Activated CD4-positive, alpha-beta T cell treated with anti-CD3 and anti-CD28 coated beads, Interleukin-2, amount 10 ng/mL, durations not matched to agents 7 days and 5 days (primary cell): ENCODE measurements at regions not wholly inside any gene's neighbourhood (a gene's known extent, or its start where the extent isn't known, plus 50 kb on each side); places are given as distances from the start of the nearest gene placed in this dataset.

Source experiments
- CTCF ChIA-PET: fragments of 350-600 bp; sonication (Branson Sonifier 250); formaldehyde crosslinking; loops from one replicate; lab custom pipeline; 2021; ENCODE audit warnings: antibody characterized with exemption; lab: Charles Lee
- POLR2A ChIA-PET: fragments of 350-600 bp; sonication (Branson Sonifier 250); formaldehyde crosslinking; loops from one replicate; lab custom pipeline; 2021; ENCODE audit warnings: antibody characterized with exemption; lab: Charles Lee
- DNase-seq: peaks from one replicate; pipeline ENCODE4 v3.0.0-alpha.2; 2020
- H3K27ac Mint-ChIP-seq: one replicate; pipeline ENCODE4 v1.8.0; 2021; ENCODE audit warnings: mild to moderate bottlenecking, moderate library complexity, mixed read lengths
- H3K27me3 Mint-ChIP-seq: one replicate; pipeline ENCODE4 v1.8.0; 2021; ENCODE audit warnings: mixed read lengths
- H3K36me3 Mint-ChIP-seq: one replicate; pipeline ENCODE4 v1.8.0; 2021; ENCODE audit warnings: low read depth, mixed read lengths
- H3K4me1 Mint-ChIP-seq: one replicate; pipeline ENCODE4 v1.8.0; 2021; ENCODE audit warnings: mixed read lengths
- H3K4me3 Mint-ChIP-seq: one replicate; pipeline ENCODE4 v1.8.0; 2021; ENCODE audit warnings: mild to moderate bottlenecking, moderate library complexity, mixed read lengths
- H3K9me3 Mint-ChIP-seq: one replicate; pipeline ENCODE4 v1.8.0; 2021; ENCODE audit warnings: mixed read lengths

DNA sequence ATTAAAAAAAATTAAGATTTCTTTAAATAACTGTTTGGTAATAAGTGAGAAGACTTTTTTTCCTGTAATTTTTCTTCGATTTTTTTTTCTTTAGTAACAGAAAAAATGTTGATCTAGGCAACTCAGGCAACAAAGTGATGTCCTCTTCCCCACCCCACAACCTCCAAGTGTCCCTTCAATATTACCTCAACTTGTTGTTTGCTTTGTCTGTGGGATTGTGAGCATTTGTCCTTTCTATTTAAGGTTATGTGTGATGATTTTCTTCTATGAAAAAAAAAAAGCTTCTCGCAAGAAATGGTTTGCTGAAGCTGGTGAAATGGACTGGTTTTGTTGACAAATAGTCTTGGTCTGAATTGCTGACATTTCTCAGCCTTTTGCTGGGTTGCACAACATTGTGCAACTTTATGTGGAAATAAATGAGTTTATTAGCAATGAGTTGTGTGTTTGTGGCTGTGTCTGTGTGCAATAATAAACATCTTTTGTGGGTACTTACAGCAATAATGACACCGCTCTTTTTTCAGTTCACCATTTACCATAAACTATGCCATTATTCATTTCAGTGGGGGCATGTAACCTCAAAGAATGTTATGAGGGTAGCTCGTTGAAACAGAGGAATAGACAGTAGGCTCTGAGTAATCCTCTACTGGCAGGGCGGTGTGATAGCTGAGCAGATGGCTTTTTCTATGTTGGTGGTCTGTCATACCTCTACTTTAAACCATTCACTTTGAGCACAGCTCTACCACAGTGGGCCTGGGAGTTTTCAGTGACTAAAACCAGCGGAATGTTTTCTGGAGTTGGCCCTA is 218.4 kb downstream of the HLX start:
- Mint-ChIP-seq H3K27me3 (no peaks in the 10 kb centered on the region), H3K4me1 (peaks cover 3% of the 10 kb centered on the region), H3K36me3 (no peaks in the 10 kb centered on the region), H3K27ac (no peak overlapping the region), H3K9me3 (peaks cover 6% of the 10 kb centered on the region), H3K4me3 (no peak overlapping the region)
- no peak for DNase-seq
- ChIA-PET POLR2A (no interaction called here), CTCF (interaction anchor here (0.6 kb wide), 1 partner anchor 10 kb away, joined by 3 read pairs; no protein-coding TSS in a partner anchor)

DNA sequence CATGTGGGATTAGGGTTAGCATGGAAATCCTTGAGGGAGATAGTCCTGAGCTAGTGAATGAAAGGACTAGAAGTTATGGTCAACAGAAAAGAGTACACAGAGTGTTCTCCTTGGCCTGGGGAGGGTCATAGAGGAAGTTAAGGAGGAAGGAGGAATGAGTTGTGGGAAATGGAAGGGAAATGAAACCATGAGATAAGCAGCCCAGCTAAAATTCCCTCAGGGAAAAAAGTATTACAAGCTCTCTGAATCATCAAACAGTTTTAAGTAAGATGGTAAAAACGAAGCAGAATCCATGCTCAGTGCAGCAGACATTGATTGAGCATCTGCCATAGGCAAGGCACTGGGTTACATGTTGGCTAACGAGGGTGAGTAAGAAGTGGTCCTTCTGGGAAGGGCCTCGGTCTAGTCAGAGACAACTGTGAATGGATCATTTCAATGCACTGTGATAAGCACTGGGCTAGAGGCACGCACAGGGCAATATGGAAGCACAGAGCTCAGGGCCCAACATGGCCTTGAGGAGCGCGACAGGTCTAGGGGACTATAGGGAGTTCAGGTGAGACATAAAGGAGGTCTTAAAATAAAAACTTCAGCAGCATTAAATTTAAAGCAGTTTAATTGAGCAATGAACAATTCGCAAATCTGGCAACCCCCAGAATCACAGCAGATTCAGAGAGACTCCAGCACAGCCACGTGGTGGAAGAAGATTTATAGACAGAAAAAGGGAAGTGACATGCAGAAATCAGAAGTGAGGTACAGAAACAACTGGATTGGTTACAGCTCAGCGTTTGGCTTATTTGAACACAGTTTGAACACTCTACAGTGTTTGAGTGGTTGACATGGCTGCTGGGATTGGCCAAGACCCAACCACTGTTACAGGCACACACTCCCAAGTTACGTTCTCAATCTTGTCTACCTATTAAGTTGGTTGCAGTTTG is 219.5 kb downstream of the HLX start:
- Mint-ChIP-seq H3K4me1 (peaks cover 3% of the 10 kb centered on the region), H3K27me3 (no peaks in the 10 kb centered on the region), H3K4me3 (no peak overlapping the region), H3K27ac (no peak overlapping the region), H3K36me3 (no peaks in the 10 kb centered on the region), H3K9me3 (peaks cover 6% of the 10 kb centered on the region)
- ChIA-PET POLR2A (no interaction called here), CTCF (no interaction called here)
- no peak for DNase-seq

DNA sequence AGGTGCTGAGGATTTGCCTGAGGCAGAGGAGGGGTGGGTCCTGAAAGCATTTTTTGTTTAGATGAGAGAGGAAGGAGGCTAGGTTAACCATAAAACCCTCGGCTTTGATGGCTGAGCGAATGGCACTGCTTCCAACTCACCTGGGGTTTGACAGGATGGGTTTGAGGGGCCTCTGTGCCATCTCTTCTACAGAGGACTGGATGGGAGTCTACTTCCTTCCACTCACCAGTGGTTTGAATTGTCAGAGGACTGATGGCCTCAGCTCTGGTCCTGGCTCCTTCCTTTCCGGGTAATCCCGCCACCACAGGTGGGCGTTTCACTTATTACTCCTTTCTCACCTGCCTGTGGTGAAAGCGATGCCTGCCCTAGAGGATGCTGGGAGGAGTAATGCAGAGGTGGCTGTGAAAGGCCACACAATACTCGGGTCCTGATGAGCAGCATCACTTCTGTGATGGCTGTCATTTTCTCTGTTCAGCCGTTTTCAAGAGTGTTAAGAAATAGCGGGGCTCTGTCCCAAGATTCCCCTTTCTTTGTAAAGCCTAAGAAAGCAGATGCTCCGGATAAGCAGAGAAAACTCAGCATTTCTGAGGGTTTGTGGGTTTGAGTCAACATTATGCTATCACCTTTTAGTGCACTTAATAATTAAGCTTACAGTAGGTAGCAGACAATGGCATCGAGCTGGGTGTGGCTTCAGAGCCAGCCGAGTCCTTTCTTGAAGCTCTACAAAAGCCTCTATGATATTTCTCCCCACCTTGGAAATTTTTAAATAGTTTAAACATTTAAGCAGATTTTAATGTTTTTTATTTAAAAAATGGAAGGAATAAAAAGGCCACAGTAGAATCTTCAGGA is 220.7 kb downstream of the HLX start:
- peaks cover 6% of the 10 kb centered on the region for H3K9me3 Mint-ChIP-seq
- peaks cover 3% of the 10 kb centered on the region for H3K4me1 Mint-ChIP-seq
- H3K4me3 Mint-ChIP-seq: no peak overlapping the region
- ChIA-PET POLR2A (interaction anchor here (0.6 kb wide), 1 partner anchor 17 kb away, joined by 3 read pairs; no protein-coding TSS in a partner anchor), CTCF (no interaction called here)
- no peak for DNase-seq
- no peaks in the 10 kb centered on the region for H3K36me3 Mint-ChIP-seq
- no peak overlapping the region for H3K27ac Mint-ChIP-seq
- H3K27me3 Mint-ChIP-seq: no peaks in the 10 kb centered on the region

DNA sequence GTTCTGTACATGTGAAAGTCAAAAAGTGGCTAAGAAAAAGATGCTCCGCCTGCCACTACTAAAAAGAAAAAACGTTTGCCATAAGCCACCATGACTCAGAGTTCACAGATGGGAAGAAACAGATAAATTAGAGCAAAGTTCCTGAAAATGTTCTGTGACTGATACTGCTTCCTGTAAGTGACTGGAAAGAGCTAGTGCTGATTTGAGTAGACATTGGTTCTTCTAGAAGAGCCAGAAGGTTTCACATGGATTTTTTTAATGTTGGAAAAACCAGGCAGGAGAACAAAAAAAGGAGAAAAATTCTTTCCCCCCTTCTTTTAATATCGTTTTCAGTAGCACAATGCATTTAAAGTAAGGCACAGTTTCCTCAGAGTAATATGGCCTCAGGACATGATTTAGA is 221.4 kb downstream of the HLX start:
- POLR2A ChIA-PET: no interaction called here
- H3K27ac Mint-ChIP-seq: no peak overlapping the region
- H3K27me3 Mint-ChIP-seq: no peaks in the 10 kb centered on the region
- no peak overlapping the region for H3K4me3 Mint-ChIP-seq
- DNase-seq: no peak
- peaks cover 3% of the 10 kb centered on the region for H3K4me1 Mint-ChIP-seq
- CTCF ChIA-PET: no interaction called here
- H3K36me3 Mint-ChIP-seq: no peaks in the 10 kb centered on the region
- peaks cover 6% of the 10 kb centered on the region for H3K9me3 Mint-ChIP-seq

DNA sequence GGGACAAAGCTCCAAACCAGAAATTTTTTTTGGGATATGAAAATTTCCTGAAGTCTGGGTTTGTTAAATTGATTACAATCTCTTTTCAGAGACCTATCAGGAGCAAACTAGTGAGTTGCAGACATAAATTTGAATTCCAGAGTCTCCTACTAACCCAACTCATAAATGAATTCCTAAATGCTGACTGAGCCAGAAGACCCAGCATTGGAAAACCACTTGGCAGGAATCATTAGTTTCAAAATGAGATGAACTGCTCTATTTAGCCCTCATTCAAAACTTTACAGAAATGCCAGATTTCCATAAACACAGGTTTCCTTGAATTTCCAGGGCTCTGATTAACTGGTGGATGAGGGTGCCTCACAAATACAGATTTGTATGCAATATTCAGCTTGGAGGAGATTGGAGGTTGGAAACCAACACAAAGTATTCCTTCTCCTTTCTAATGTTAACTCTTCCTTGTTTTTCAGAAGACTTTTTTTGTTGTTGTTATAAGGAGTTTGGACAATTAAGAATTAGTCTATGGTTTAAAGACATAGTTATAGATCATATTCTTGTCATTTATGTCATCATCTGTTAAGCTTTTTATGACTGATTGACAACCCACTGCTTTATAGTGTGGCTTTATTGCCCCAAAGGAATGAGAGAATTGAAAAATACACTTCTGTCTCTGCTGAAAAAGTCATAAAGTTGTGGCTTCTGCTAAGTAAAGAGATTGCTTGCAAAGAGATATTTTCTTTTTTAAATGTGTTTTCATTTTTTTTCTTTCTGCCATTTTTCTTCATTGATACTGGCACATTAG is 222.8 kb downstream of the HLX start:
- POLR2A ChIA-PET: no interaction called here
- H3K4me3 Mint-ChIP-seq: no peak overlapping the region

DNA sequence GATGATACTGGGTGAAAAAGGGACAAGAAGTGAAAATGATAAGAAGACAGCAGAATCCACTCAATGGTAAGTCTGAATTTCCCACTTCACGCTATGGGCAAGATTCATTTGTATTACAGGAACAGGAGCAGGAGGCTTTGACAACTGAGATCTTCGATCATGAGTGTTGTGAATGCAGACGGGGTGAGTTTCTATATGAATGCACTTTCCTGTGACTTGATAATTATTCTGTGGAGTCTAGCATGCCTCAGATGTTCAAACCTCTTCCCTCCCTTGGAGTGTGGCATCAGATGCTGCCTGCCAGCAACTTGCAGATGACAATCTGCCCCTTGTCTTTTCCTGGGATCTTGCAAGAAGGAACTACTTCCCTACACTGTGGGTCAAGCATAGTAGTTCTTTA is 225.4 kb downstream of the HLX start:
- no peak overlapping the region for H3K4me3 Mint-ChIP-seq
- no peak overlapping the region for H3K27ac Mint-ChIP-seq
- no peaks in the 10 kb centered on the region for H3K36me3 Mint-ChIP-seq
- ChIA-PET POLR2A (no interaction called here), CTCF (no interaction called here)
- no peak for DNase-seq
- H3K9me3 Mint-ChIP-seq: peaks cover 2% of the 10 kb centered on the region
- no peaks in the 10 kb centered on the region for H3K4me1 Mint-ChIP-seq
- H3K27me3 Mint-ChIP-seq: no peaks in the 10 kb centered on the region

More for the DNA sequence above, 222.8 kb downstream of the HLX start:
- Mint-ChIP-seq H3K36me3 (no peaks in the 10 kb centered on the region), H3K4me1 (peaks cover 3% of the 10 kb centered on the region), H3K27me3 (no peaks in the 10 kb centered on the region), H3K27ac (no peak overlapping the region), H3K9me3 (peaks cover 6% of the 10 kb centered on the region)
- DNase-seq: no peak
- CTCF ChIA-PET: no interaction called here

DNA sequence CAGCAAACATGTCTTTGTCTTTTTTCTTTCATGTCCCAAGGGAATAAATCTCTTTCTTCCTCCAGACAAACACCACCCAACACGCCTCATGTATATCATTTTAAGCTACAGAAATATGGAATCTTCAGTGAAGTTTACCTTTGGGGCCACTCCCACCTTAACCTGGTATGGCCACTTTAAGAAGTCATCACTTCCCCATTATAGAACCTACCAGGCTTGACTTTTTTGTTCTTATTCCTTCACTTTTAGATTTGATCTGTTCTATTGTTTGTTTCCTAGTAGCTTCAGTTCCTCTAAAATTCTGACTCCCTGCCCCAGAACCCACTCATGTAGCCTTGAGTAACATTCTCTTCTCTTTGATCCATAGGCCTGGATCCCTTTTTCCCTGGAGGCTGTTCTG is 226.3 kb downstream of the HLX start:
- H3K27me3 Mint-ChIP-seq: no peaks in the 10 kb centered on the region
- no peak overlapping the region for H3K4me3 Mint-ChIP-seq
- no peak for DNase-seq
- peaks cover 2% of the 10 kb centered on the region for H3K9me3 Mint-ChIP-seq
- no peaks in the 10 kb centered on the region for H3K4me1 Mint-ChIP-seq
- no peaks in the 10 kb centered on the region for H3K36me3 Mint-ChIP-seq
- POLR2A ChIA-PET: no interaction called here
- CTCF ChIA-PET: no interaction called here
- no peak overlapping the region for H3K27ac Mint-ChIP-seq

DNA sequence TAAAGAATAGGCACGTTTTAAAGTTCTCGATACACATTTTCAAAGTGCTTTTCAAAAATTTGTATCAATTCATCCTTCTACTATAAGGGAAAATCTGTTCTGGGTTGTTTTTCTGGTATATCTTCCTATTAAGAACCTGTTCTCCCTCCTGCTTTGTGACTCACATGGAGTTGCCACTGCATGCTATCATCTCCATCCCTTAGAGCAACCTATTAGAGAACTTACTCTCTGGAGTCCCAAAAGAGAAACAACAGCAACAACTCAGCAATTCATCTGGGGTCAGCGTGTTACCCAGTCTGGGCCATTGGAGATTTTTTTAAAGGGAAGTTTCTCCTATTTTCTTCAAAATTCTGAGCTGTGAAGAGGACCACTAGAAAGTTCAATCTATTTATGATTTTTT is 227.4 kb downstream of the HLX start:
- DNase-seq: no peak
- Mint-ChIP-seq H3K27me3 (no peaks in the 10 kb centered on the region), H3K9me3 (peaks cover 2% of the 10 kb centered on the region), H3K27ac (no peak overlapping the region), H3K4me1 (no peaks in the 10 kb centered on the region), H3K4me3 (no peak overlapping the region), H3K36me3 (no peaks in the 10 kb centered on the region)
- CTCF ChIA-PET: interaction anchor here (0.7 kb wide), 1 partner anchor 10 kb away, joined by 3 read pairs; no protein-coding TSS in a partner anchor
- POLR2A ChIA-PET: no interaction called here

DNA sequence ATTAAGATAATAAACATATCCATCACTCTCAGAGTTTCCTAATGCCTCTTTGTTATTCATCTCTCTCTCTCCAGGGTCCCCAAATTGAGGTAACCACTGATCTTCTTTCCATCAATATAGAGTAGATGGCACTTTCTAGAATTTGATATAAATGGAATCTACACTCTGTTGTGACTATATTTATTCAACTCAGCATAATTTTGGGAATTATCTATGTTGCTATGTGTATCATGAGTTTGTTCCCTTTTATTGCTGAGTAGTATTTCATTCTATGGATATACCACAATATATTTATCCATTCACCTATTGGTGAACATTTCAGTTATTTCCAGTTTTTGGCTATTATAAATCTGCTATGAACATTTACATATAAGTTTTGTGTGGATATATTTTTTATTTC is 230.7 kb downstream of the HLX start:
- Mint-ChIP-seq H3K4me3 (no peak overlapping the region), H3K27ac (no peak overlapping the region), H3K9me3 (no peaks in the 10 kb centered on the region), H3K36me3 (no peaks in the 10 kb centered on the region), H3K4me1 (no peaks in the 10 kb centered on the region), H3K27me3 (no peaks in the 10 kb centered on the region)
- POLR2A ChIA-PET: no interaction called here
- CTCF ChIA-PET: no interaction called here
- DNase-seq: no peak

DNA sequence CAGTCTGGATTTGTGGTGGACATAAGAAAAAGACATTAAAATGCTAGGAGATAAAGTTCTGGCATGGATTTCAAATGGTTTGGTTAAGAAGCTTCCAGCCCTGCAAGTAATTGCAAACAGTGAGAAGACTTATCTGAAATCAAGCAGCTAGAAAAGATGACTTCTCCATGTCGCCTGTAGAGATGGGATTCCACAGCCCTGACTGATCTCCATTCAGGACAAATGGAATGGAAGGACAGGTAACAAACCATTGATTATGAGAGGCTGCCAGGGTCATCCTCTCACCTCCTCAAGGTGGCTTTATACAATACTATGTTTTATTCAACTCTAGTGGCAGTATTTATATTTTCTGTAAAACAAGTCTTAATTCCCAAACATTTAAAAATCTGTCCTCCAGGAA is 237.9 kb downstream of the HLX start:
- H3K9me3 Mint-ChIP-seq: no peaks in the 10 kb centered on the region
- no peak overlapping the region for H3K27ac Mint-ChIP-seq
- no peaks in the 10 kb centered on the region for H3K27me3 Mint-ChIP-seq
- CTCF ChIA-PET: no interaction called here
- no peaks in the 10 kb centered on the region for H3K4me1 Mint-ChIP-seq
- no peaks in the 10 kb centered on the region for H3K36me3 Mint-ChIP-seq
- no peak overlapping the region for H3K4me3 Mint-ChIP-seq
- POLR2A ChIA-PET: no interaction called here
- no peak for DNase-seq

DNA sequence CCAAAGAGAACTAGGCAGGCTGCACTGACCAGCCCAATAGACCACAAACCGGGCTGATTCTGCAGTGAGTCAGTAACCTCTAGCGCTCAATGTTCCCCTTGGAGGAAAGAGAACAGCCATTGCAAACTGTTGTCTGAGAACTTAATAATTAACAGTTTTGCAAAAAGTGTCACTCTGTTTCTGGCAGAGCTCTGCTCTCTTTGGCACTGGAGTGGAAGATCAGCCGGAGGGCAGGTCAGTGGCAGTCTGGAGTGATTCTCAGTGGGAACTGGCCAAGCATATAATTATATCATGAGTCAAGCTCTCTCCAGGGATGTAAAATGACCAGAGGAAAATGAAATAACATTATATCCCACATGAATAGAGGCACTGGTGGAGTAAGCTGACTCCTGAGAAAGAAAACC is 238.3 kb downstream of the HLX start:
- POLR2A ChIA-PET: no interaction called here
- no peak overlapping the region for H3K27ac Mint-ChIP-seq
- no peaks in the 10 kb centered on the region for H3K9me3 Mint-ChIP-seq
- no peaks in the 10 kb centered on the region for H3K36me3 Mint-ChIP-seq
- H3K27me3 Mint-ChIP-seq: no peaks in the 10 kb centered on the region
- H3K4me1 Mint-ChIP-seq: no peaks in the 10 kb centered on the region
- no peak for DNase-seq
- H3K4me3 Mint-ChIP-seq: no peak overlapping the region
- CTCF ChIA-PET: no interaction called here
